Trophoblast cell (in vitro differentiated cells and primary cell): ENCODE measurements at regions not wholly inside any gene's neighbourhood (a gene's known extent, or its start where the extent isn't known, plus 50 kb on each side); places are given as distances from the start of the nearest gene placed in this dataset.

Source experiments
- DNase-seq, 2 donors: peaks; one replicate each; pipeline ENCODE4 v3.0.0-alpha.2; 2016
- H2AFZ ChIP-seq: 2 replicates; pipeline ENCODE4 v1.6.1; 2013; ENCODE audit warnings: low read length, moderate library complexity, mild to moderate bottlenecking; ENCODE audit not compliant: insufficient read depth, poor library complexity
- H2AK5ac ChIP-seq: 2 replicates; pipeline ENCODE4 v1.6.1; 2013; ENCODE audit warnings: mild to moderate bottlenecking, low read length
- H2BK120ac ChIP-seq: 2 replicates; pipeline ENCODE4 v1.6.1; 2013; ENCODE audit warnings: low read length, mild to moderate bottlenecking, moderate library complexity; ENCODE audit not compliant: insufficient read depth, poor library complexity
- H2BK12ac ChIP-seq: 2 replicates; pipeline ENCODE4 v1.6.1; 2013; ENCODE audit warnings: mild to moderate bottlenecking, low read length, moderate library complexity
- H2BK5ac ChIP-seq: 2 replicates; pipeline ENCODE4 v1.6.1; 2013; ENCODE audit warnings: low read length, low read depth, moderate library complexity, mild to moderate bottlenecking; ENCODE audit not compliant: poor library complexity
- H3K14ac ChIP-seq: 2 replicates; pipeline ENCODE4 v1.6.1; 2013; ENCODE audit warnings: mild to moderate bottlenecking, low read length
- H3K18ac ChIP-seq: 2 replicates; pipeline ENCODE4 v1.6.1; 2013; ENCODE audit warnings: mild to moderate bottlenecking, low read length
- H3K23ac ChIP-seq: 2 replicates; pipeline ENCODE4 v1.6.1; 2013; ENCODE audit warnings: low read length
- H3K27ac ChIP-seq: 2 replicates; pipeline ENCODE4 v1.5.1; 2013; ENCODE audit warnings: low read depth, mild to moderate bottlenecking, inconsistent platforms, low read length, moderate library complexity
- H3K27me3 ChIP-seq: 2 replicates; pipeline ENCODE4 v1.6.1; 2013; ENCODE audit warnings: inconsistent platforms, mild to moderate bottlenecking, low read length, moderate library complexity; ENCODE audit not compliant: insufficient read depth
- H3K36me3 ChIP-seq, 2 experiments: 1 replicate in 1 of 2; 2 replicates in 1 of 2; pipeline ENCODE4 v1.6.1; 2013; ENCODE audit warnings: low read length in 2 of 2, mild to moderate bottlenecking in 2 of 2, moderate library complexity in 1 of 2; ENCODE audit not compliant: insufficient read depth in 2 of 2, control insufficient read depth in 1 of 2
- H3K4ac ChIP-seq: 2 replicates; pipeline ENCODE4 v1.6.1; 2013; ENCODE audit warnings: low read depth, mild to moderate bottlenecking, low read length, moderate library complexity
- H3K4me1 ChIP-seq, 2 experiments: 1 replicate in 1 of 2; 2 replicates in 1 of 2; pipeline ENCODE4 v1.6.1; 2013; ENCODE audit warnings: low read length in 2 of 2, mild to moderate bottlenecking in 2 of 2, moderate library complexity in 1 of 2; ENCODE audit not compliant: insufficient read depth in 2 of 2, control insufficient read depth in 1 of 2
- H3K4me2 ChIP-seq: 2 replicates; pipeline ENCODE4 v1.6.1; 2013; ENCODE audit warnings: inconsistent platforms, mild to moderate bottlenecking, low read length, moderate library complexity
- H3K4me3 ChIP-seq: 2 replicates; pipeline ENCODE4 v1.5.1; 2013; ENCODE audit warnings: mild to moderate bottlenecking, low read depth, low read length, inconsistent platforms
- H3K79me1 ChIP-seq: one replicate; pipeline ENCODE4 v1.6.1; 2013; ENCODE audit warnings: low read length
- H3K79me2 ChIP-seq: 2 replicates; pipeline ENCODE4 v1.6.1; 2013; ENCODE audit warnings: low read length, mild to moderate bottlenecking; ENCODE audit not compliant: control insufficient read depth, insufficient read depth, poor library complexity
- H3K9ac ChIP-seq: 2 replicates; pipeline ENCODE4 v1.6.1; 2013; ENCODE audit warnings: mild to moderate bottlenecking, low read length
- H3K9me3 ChIP-seq: 2 replicates; pipeline ENCODE4 v1.6.1; 2013; ENCODE audit warnings: low read depth, mild to moderate bottlenecking, control low read depth, inconsistent platforms, low read length; ENCODE audit not compliant: insufficient read depth
- H4K12ac ChIP-seq: 2 replicates; pipeline ENCODE4 v1.6.1; 2013; ENCODE audit warnings: low read depth, mild to moderate bottlenecking, low read length, moderate library complexity
- H4K8ac ChIP-seq: 2 replicates; pipeline ENCODE4 v1.6.1; 2013; ENCODE audit warnings: low read depth, mild to moderate bottlenecking, low read length, moderate library complexity
- H4K91ac ChIP-seq: one replicate; pipeline ENCODE4 v1.6.1; 2013; ENCODE audit warnings: low read depth, mild to moderate bottlenecking, low read length, moderate library complexity
- whole genome bisulfite sequencing: extraction: QIAGEN DNeasy Blood & Tissue Kit; methylation state at CpG from one replicate; pipeline ENCODE4 v1.1.7; 2013; ENCODE audit warnings: missing lambda C conversion rate; ENCODE audit not compliant: insufficient read length, insufficient coverage; ENCODE audit errors: extremely low coverage; 5-methylcytosine and 5-hydroxymethylcytosine counted together

GRCh38 chr4:60506061-60506460 is 694.1 kb upstream of the ADGRL3 start:
- no peak overlapping the region for H4K12ac ChIP-seq
- H3K4ac ChIP-seq = no peak overlapping the region
- peaks cover 2% of the 10 kb centered on the region for H3K79me1 ChIP-seq
- H2AK5ac ChIP-seq = no peak overlapping the region
- no peak overlapping the region for H2BK12ac ChIP-seq
- H3K9me3 ChIP-seq = no peaks in the 10 kb centered on the region
- no peak overlapping the region for H3K14ac ChIP-seq
- no peak overlapping the region for H2AFZ ChIP-seq
- DNase-seq = no peak
- no peaks in the 10 kb centered on the region for H3K79me2 ChIP-seq
- no peaks in the 10 kb centered on the region for H3K36me3 ChIP-seq
- H3K4me2 ChIP-seq = no peak overlapping the region
- no peak overlapping the region for H3K4me3 ChIP-seq
- no peak overlapping the region for H4K8ac ChIP-seq
- H4K91ac ChIP-seq = no peak overlapping the region
- no CpG with 5 or more reads among the region's 1 CpG for WGBS
- H2BK120ac ChIP-seq = no peak overlapping the region
- H3K9ac ChIP-seq = no peak overlapping the region
- no peak overlapping the region for H3K23ac ChIP-seq
- peaks cover 0 to 6% of the 10 kb centered on the region in 2 experiments for H3K4me1 ChIP-seq
- H3K27me3 ChIP-seq = no peaks in the 10 kb centered on the region
- no peak overlapping the region for H3K27ac ChIP-seq
- H2BK5ac ChIP-seq = no peak overlapping the region
- no peak overlapping the region for H3K18ac ChIP-seq

GRCh38 chr4:60522265-60522664 is 677.9 kb upstream of the ADGRL3 start:
- no peak overlapping the region for H3K27ac ChIP-seq
- WGBS = no CpG with 5 or more reads among the region's 3 CpGs
- H2AFZ ChIP-seq = no peak overlapping the region
- no peak overlapping the region for H2BK12ac ChIP-seq
- H3K27me3 ChIP-seq = no peaks in the 10 kb centered on the region
- H3K36me3 ChIP-seq = no peaks in the 10 kb centered on the region
- H4K12ac ChIP-seq = no peak overlapping the region
- H2AK5ac ChIP-seq = no peak overlapping the region
- H3K79me1 ChIP-seq = no peaks in the 10 kb centered on the region
- no peak for DNase-seq
- no peak overlapping the region for H3K4ac ChIP-seq
- no peaks in the 10 kb centered on the region for H3K79me2 ChIP-seq
- H4K91ac ChIP-seq = no peak overlapping the region
- no peak overlapping the region for H3K18ac ChIP-seq
- H3K14ac ChIP-seq = no peak overlapping the region
- H3K4me2 ChIP-seq = no peak overlapping the region
- H4K8ac ChIP-seq = no peak overlapping the region
- no peak overlapping the region for H2BK120ac ChIP-seq
- no peak overlapping the region for H3K9ac ChIP-seq
- H3K9me3 ChIP-seq = no peaks in the 10 kb centered on the region
- no peak overlapping the region for H2BK5ac ChIP-seq
- H3K4me3 ChIP-seq = no peak overlapping the region
- H3K4me1 ChIP-seq = no peaks in the 10 kb centered on the region
- H3K23ac ChIP-seq = no peak overlapping the region

GRCh38 chr4:60531776-60532379 is 668.2 kb upstream of the ADGRL3 start:
- H4K8ac ChIP-seq = no peak overlapping the region
- H2AK5ac ChIP-seq = no peak overlapping the region
- H3K4me2 ChIP-seq = no peak overlapping the region
- WGBS = no CpG with 5 or more reads among the region's 4 CpGs
- no peak overlapping the region for H4K91ac ChIP-seq
- H3K23ac ChIP-seq = no peak overlapping the region
- no peak overlapping the region for H3K4me3 ChIP-seq
- no peak overlapping the region for H2BK12ac ChIP-seq
- no peaks in the 10 kb centered on the region for H3K27me3 ChIP-seq
- no peak overlapping the region for H3K18ac ChIP-seq
- H2BK120ac ChIP-seq = no peak overlapping the region
- no peaks in the 10 kb centered on the region for H3K79me2 ChIP-seq
- no peaks in the 10 kb centered on the region for H3K4me1 ChIP-seq
- no peaks in the 10 kb centered on the region for H3K79me1 ChIP-seq
- H4K12ac ChIP-seq = no peak overlapping the region
- DNase-seq = no peak
- no peak overlapping the region for H2AFZ ChIP-seq
- H2BK5ac ChIP-seq = no peak overlapping the region
- no peak overlapping the region for H3K27ac ChIP-seq
- H3K9me3 ChIP-seq = no peaks in the 10 kb centered on the region
- H3K14ac ChIP-seq = no peak overlapping the region
- no peaks in the 10 kb centered on the region for H3K36me3 ChIP-seq
- no peak overlapping the region for H3K4ac ChIP-seq
- no peak overlapping the region for H3K9ac ChIP-seq

GRCh38 chr4:60544981-60545380 is 655.1 kb upstream of the ADGRL3 start:
- no CpG with 5 or more reads among the region's 3 CpGs for WGBS
- Histone ChIP-seq H4K12ac (no peak overlapping the region), H3K4me2 (no peak overlapping the region), H2BK12ac (no peak overlapping the region), H2BK120ac (no peak overlapping the region), H3K4ac (no peak overlapping the region), H3K36me3 (no peaks in the 10 kb centered on the region), H2BK5ac (no peak overlapping the region), H3K4me3 (no peak overlapping the region), H4K91ac (no peak overlapping the region), H3K4me1 (no peaks in the 10 kb centered on the region), H2AFZ (no peak overlapping the region), H3K27ac (no peak overlapping the region), H3K27me3 (no peaks in the 10 kb centered on the region), H3K23ac (no peak overlapping the region), H3K79me1 (no peaks in the 10 kb centered on the region), H3K9me3 (no peaks in the 10 kb centered on the region), H3K79me2 (no peaks in the 10 kb centered on the region), H3K9ac (no peak overlapping the region), H3K14ac (no peak overlapping the region), H4K8ac (no peak overlapping the region), H2AK5ac (no peak overlapping the region), H3K18ac (no peak overlapping the region)
- DNase-seq = no peak
